ENCODE measurements at regions not wholly inside any gene's neighbourhood (a gene's known extent, or its start where the extent isn't known, plus 50 kb on each side); places are given as distances from the start of the nearest gene placed in this dataset.

GRCh38 chr5:125343015-125343414 is 596.6 kb upstream of the ZNF608 start:
- DNase-seq (ENCODE audit: low spot score), result no peak
- WGBS, result 52% methylated on average over 2 of the region's 2 CpGs
- no peak overlapping the region for H3K9ac ChIP-seq (ENCODE audit: low read depth in 1 of 2, low read length in 2 of 2)
- H3K36me3 ChIP-seq (ENCODE audit: control insufficient read depth in 4 of 4, insufficient read depth in 3 of 4, low read depth in 1 of 4, low read length in 3 of 4), result no peaks in the 10 kb centered on the region
- H3K27me3 ChIP-seq (ENCODE audit: control insufficient read depth in 4 of 4, insufficient read depth in 4 of 4, low read length in 3 of 4), result no peaks in the 10 kb centered on the region
- no peaks in the 10 kb centered on the region for H3K9me3 ChIP-seq (ENCODE audit: control insufficient read depth in 4 of 4, low read length in 3 of 4)
- H3K4me1 ChIP-seq (ENCODE audit: control insufficient read depth in 4 of 4, insufficient read depth in 4 of 4, low read length in 3 of 4), result no peaks in the 10 kb centered on the region
- no peak for TF ChIP-seq JUND (IDR thresholded peaks at IDR 0.05)
- no peak for TF ChIP-seq SP1 (IDR thresholded peaks at IDR 0.05)
- TF ChIP-seq FOXA1 (IDR thresholded peaks at IDR 0.05), result no peak
- TF ChIP-seq EGR1 (IDR thresholded peaks at IDR 0.05; ENCODE audit: low read depth in 2 of 2), result no peak
- no peak for TF ChIP-seq RAD21 (IDR thresholded peaks at IDR 0.05)
- TF ChIP-seq, protein P1, sequence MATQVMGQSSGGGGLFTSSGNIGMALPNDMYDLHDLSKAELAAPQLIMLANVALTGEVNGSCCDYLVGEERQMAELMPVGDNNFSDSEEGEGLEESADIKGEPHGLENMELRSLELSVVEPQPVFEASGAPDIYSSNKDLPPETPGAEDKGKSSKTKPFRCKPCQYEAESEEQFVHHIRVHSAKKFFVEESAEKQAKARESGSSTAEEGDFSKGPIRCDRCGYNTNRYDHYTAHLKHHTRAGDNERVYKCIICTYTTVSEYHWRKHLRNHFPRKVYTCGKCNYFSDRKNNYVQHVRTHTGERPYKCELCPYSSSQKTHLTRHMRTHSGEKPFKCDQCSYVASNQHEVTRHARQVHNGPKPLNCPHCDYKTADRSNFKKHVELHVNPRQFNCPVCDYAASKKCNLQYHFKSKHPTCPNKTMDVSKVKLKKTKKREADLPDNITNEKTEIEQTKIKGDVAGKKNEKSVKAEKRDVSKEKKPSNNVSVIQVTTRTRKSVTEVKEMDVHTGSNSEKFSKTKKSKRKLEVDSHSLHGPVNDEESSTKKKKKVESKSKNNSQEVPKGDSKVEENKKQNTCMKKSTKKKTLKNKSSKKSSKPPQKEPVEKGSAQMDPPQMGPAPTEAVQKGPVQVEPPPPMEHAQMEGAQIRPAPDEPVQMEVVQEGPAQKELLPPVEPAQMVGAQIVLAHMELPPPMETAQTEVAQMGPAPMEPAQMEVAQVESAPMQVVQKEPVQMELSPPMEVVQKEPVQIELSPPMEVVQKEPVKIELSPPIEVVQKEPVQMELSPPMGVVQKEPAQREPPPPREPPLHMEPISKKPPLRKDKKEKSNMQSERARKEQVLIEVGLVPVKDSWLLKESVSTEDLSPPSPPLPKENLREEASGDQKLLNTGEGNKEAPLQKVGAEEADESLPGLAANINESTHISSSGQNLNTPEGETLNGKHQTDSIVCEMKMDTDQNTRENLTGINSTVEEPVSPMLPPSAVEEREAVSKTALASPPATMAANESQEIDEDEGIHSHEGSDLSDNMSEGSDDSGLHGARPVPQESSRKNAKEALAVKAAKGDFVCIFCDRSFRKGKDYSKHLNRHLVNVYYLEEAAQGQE (IDR thresholded peaks at IDR 0.05), result no peak
- TF ChIP-seq CTCF (IDR thresholded peaks at IDR 0.05; ENCODE audit: low read depth, low read length, missing input control), result no peak
- TF ChIP-seq NR2F2 (IDR thresholded peaks at IDR 0.05), result no peak
- no peak for TF ChIP-seq GABPA (IDR thresholded peaks at IDR 0.05 in 1 of 2, conservative IDR thresholded peaks at IDR 0.05 in 1 of 2)
- no peak for TF ChIP-seq HNF4A (conservative IDR thresholded peaks at IDR 0.05)
- TF ChIP-seq FOXA2 (IDR thresholded peaks at IDR 0.05), result no peak
- TF ChIP-seq, protein P2, sequence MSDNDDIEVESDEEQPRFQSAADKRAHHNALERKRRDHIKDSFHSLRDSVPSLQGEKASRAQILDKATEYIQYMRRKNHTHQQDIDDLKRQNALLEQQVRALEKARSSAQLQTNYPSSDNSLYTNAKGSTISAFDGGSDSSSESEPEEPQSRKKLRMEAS (IDR thresholded peaks at IDR 0.05), result no peak
- TF ChIP-seq ZBTB33 (IDR thresholded peaks at IDR 0.05), result no peak
- TF ChIP-seq, protein P3, sequence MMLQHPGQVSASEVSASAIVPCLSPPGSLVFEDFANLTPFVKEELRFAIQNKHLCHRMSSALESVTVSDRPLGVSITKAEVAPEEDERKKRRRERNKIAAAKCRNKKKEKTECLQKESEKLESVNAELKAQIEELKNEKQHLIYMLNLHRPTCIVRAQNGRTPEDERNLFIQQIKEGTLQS (IDR thresholded peaks at IDR 0.05), result no peak
- TF ChIP-seq YY1 (IDR thresholded peaks at IDR 0.05), result no peak
- no peak overlapping the region for H3K4me3 ChIP-seq (ENCODE audit: low read depth in 1 of 3, low read length in 3 of 3)
- H3K27ac ChIP-seq (ENCODE audit: low read depth in 1 of 2, low read length in 2 of 2), result no peak overlapping the region

GRCh38 chr5:125346316-125346715 is 599.9 kb upstream of the ZNF608 start:
- no peak for DNase-seq (ENCODE audit: low spot score)
- Histone ChIP-seq H3K4me3 (ENCODE audit: low read depth in 1 of 3, low read length in 3 of 3) (no peak overlapping the region), H3K9ac (ENCODE audit: low read depth in 1 of 2, low read length in 2 of 2) (no peak overlapping the region), H3K36me3 (ENCODE audit: control insufficient read depth in 4 of 4, insufficient read depth in 3 of 4, low read depth in 1 of 4, low read length in 3 of 4) (no peaks in the 10 kb centered on the region), H3K27ac (ENCODE audit: low read depth in 1 of 2, low read length in 2 of 2) (no peak overlapping the region), H3K27me3 (ENCODE audit: control insufficient read depth in 4 of 4, insufficient read depth in 4 of 4, low read length in 3 of 4) (no peaks in the 10 kb centered on the region), H3K9me3 (ENCODE audit: control insufficient read depth in 4 of 4, low read length in 3 of 4) (no peaks in the 10 kb centered on the region), H3K4me1 (ENCODE audit: control insufficient read depth in 4 of 4, insufficient read depth in 4 of 4, low read length in 3 of 4) (no peaks in the 10 kb centered on the region)
- WGBS, result 95% methylated on average over 5 of the region's 5 CpGs
- no peak for TF ChIP-seq HNF4G (IDR thresholded peaks at IDR 0.05)
- no peak for TF ChIP-seq SP1 (IDR thresholded peaks at IDR 0.05)
- no peak for TF ChIP-seq ZBTB33 (IDR thresholded peaks at IDR 0.05)
- no peak for TF ChIP-seq TAF1 (conservative IDR thresholded peaks at IDR 0.05)
- no peak for TF ChIP-seq FOXA2 (IDR thresholded peaks at IDR 0.05)

Data from liver (tissue), 8 donors.